ENCODE measurements at regions not wholly inside any gene's neighbourhood (a gene's known extent, or its start where the extent isn't known, plus 50 kb on each side); places are given as distances from the start of the nearest gene placed in this dataset.
"Not testable (repeated sequence)": the region's sequence is repeated elsewhere in the genome, so short reads cannot be mapped to it uniquely, and the experiment has no call there.

GRCh38 chr15:70523192-70523591 is 240.2 kb downstream of the UACA start:
- no peak for DNase-seq

- DNase-seq: no peak
These were observed 240.9 kb downstream of the UACA start for GRCh38 chr15:70522323-70522966.

- no peak for DNase-seq
These were observed 241.6 kb downstream of the UACA start for GRCh38 chr15:70521576-70522322.

- no peak for DNase-seq
These were observed 243.7 kb downstream of the UACA start for GRCh38 chr15:70519616-70520015.

GRCh38 chr15:70519004-70519365 is 244.4 kb downstream of the UACA start:
- DNase-seq: no peak

- DNase-seq: no peak
These were observed 245.0 kb downstream of the UACA start for GRCh38 chr15:70518201-70519003.

- no peak for DNase-seq
These were observed 246.2 kb downstream of the UACA start for GRCh38 chr15:70517194-70517590.

GRCh38 chr15:70516408-70517193 is 246.8 kb downstream of the UACA start:
- DNase-seq: no peak

GRCh38 chr15:70514251-70514650 is 249.1 kb downstream of the UACA start:
- no peak for DNase-seq

- DNase-seq: no peak
These were observed 249.5 kb downstream of the UACA start for GRCh38 chr15:70513819-70514218.

- peak; percentile 71 for DNase-seq
These were observed 250.5 kb downstream of the UACA start for GRCh38 chr15:70512772-70513362.

GRCh38 chr15:70511972-70512587 is 251.3 kb downstream of the UACA start:
- not testable (repeated sequence) for DNase-seq

- no peak for DNase-seq
These were observed 252.9 kb downstream of the UACA start for GRCh38 chr15:70510433-70510832.

GRCh38 chr15:70509731-70510143 is 253.6 kb downstream of the UACA start:
- DNase-seq: peak; percentile 26

GRCh38 chr15:70509282-70509662 is 254.1 kb downstream of the UACA start:
- DNase-seq: peak; percentile 42

GRCh38 chr15:70508561-70509281 is 254.6 kb downstream of the UACA start:
- no peak for DNase-seq

GRCh38 chr15:70507772-70508371 is 255.5 kb downstream of the UACA start:
- peak; percentile 47 for DNase-seq

GRCh38 chr15:70505936-70506912 is 257.1 kb downstream of the UACA start:
- no peak for DNase-seq

- no peak for DNase-seq
These were observed 257.9 kb downstream of the UACA start for GRCh38 chr15:70505411-70505919.
